ENCODE measurements at regions not wholly inside any gene's neighbourhood (a gene's known extent, or its start where the extent isn't known, plus 50 kb on each side); places are given as distances from the start of the nearest gene placed in this dataset.

DNA sequence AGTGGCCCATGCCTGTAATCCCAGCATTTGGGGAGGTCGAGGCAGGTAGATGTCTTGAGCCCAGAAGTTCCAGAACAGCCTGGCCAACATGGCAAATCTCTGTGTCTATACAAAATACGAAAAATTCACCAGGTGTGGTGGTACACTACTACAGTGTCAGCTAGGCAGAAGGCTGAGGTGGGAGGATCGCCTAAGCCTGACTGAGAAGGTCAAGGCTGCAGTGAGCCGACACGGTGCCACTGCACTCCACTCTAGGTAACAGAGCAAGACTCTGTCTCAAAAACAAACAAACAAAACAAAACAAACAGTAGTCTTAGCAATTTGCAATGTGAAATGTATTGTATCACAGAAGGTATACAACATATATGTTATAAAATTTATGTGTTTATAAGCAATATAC is 348.0 kb downstream of the SEMA3D start (continued):
- TF ChIP-seq, protein P1, sequence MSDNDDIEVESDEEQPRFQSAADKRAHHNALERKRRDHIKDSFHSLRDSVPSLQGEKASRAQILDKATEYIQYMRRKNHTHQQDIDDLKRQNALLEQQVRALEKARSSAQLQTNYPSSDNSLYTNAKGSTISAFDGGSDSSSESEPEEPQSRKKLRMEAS (IDR thresholded peaks at IDR 0.05; ENCODE audit: low read depth, low read length), result no peak
- TF ChIP-seq NRF1 (conservative IDR thresholded peaks at IDR 0.05; ENCODE audit: low read depth, low read length) (no peak), MXI1 (IDR thresholded peaks at IDR 0.05; ENCODE audit: low read depth, low read length) (no peak), RUNX3 (IDR thresholded peaks at IDR 0.05; ENCODE audit: low read length) (no peak), CHD2 (IDR thresholded peaks at IDR 0.05; ENCODE audit: borderline replicate concordance, low read depth, low read length) (no peak)
- TF ChIP-seq, protein P2, sequence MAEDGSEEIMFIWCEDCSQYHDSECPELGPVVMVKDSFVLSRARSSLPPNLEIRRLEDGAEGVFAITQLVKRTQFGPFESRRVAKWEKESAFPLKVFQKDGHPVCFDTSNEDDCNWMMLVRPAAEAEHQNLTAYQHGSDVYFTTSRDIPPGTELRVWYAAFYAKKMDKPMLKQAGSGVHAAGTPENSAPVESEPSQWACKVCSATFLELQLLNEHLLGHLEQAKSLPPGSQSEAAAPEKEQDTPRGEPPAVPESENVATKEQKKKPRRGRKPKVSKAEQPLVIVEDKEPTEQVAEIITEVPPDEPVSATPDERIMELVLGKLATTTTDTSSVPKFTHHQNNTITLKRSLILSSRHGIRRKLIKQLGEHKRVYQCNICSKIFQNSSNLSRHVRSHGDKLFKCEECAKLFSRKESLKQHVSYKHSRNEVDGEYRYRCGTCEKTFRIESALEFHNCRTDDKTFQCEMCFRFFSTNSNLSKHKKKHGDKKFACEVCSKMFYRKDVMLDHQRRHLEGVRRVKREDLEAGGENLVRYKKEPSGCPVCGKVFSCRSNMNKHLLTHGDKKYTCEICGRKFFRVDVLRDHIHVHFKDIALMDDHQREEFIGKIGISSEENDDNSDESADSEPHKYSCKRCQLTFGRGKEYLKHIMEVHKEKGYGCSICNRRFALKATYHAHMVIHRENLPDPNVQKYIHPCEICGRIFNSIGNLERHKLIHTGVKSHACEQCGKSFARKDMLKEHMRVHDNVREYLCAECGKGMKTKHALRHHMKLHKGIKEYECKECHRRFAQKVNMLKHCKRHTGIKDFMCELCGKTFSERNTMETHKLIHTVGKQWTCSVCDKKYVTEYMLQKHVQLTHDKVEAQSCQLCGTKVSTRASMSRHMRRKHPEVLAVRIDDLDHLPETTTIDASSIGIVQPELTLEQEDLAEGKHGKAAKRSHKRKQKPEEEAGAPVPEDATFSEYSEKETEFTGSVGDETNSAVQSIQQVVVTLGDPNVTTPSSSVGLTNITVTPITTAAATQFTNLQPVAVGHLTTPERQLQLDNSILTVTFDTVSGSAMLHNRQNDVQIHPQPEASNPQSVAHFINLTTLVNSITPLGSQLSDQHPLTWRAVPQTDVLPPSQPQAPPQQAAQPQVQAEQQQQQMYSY (CRISPR knock-in tag; IDR thresholded peaks at IDR 0.05), result no peak
- TF ChIP-seq, protein P3, sequence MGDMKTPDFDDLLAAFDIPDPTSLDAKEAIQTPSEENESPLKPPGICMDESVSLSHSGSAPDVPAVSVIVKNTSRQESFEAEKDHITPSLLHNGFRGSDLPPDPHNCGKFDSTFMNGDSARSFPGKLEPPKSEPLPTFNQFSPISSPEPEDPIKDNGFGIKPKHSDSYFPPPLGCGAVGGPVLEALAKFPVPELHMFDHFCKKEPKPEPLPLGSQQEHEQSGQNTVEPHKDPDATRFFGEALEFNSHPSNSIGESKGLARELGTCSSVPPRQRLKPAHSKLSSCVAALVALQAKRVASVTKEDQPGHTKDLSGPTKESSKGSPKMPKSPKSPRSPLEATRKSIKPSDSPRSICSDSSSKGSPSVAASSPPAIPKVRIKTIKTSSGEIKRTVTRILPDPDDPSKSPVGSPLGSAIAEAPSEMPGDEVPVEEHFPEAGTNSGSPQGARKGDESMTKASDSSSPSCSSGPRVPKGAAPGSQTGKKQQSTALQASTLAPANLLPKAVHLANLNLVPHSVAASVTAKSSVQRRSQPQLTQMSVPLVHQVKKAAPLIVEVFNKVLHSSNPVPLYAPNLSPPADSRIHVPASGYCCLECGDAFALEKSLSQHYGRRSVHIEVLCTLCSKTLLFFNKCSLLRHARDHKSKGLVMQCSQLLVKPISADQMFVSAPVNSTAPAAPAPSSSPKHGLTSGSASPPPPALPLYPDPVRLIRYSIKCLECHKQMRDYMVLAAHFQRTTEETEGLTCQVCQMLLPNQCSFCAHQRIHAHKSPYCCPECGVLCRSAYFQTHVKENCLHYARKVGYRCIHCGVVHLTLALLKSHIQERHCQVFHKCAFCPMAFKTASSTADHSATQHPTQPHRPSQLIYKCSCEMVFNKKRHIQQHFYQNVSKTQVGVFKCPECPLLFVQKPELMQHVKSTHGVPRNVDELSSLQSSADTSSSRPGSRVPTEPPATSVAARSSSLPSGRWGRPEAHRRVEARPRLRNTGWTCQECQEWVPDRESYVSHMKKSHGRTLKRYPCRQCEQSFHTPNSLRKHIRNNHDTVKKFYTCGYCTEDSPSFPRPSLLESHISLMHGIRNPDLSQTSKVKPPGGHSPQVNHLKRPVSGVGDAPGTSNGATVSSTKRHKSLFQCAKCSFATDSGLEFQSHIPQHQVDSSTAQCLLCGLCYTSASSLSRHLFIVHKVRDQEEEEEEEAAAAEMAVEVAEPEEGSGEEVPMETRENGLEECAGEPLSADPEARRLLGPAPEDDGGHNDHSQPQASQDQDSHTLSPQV (IDR thresholded peaks at IDR 0.05), result no peak
- TF ChIP-seq, protein P4, sequence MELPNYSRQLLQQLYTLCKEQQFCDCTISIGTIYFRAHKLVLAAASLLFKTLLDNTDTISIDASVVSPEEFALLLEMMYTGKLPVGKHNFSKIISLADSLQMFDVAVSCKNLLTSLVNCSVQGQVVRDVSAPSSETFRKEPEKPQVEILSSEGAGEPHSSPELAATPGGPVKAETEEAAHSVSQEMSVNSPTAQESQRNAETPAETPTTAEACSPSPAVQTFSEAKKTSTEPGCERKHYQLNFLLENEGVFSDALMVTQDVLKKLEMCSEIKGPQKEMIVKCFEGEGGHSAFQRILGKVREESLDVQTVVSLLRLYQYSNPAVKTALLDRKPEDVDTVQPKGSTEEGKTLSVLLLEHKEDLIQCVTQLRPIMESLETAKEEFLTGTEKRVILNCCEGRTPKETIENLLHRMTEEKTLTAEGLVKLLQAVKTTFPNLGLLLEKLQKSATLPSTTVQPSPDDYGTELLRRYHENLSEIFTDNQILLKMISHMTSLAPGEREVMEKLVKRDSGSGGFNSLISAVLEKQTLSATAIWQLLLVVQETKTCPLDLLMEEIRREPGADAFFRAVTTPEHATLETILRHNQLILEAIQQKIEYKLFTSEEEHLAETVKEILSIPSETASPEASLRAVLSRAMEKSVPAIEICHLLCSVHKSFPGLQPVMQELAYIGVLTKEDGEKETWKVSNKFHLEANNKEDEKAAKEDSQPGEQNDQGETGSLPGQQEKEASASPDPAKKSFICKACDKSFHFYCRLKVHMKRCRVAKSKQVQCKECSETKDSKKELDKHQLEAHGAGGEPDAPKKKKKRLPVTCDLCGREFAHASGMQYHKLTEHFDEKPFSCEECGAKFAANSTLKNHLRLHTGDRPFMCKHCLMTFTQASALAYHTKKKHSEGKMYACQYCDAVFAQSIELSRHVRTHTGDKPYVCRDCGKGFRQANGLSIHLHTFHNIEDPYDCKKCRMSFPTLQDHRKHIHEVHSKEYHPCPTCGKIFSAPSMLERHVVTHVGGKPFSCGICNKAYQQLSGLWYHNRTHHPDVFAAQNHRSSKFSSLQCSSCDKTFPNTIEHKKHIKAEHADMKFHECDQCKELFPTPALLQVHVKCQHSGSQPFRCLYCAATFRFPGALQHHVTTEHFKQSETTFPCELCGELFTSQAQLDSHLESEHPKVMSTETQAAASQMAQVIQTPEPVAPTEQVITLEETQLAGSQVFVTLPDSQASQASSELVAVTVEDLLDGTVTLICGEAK (IDR thresholded peaks at IDR 0.05; ENCODE audit: borderline replicate concordance), result no peak

All from GM12878 (cell line).